ENCODE measurements at regions not wholly inside any gene's neighbourhood (a gene's known extent, or its start where the extent isn't known, plus 50 kb on each side); places are given as distances from the start of the nearest gene placed in this dataset.

GRCh38 chr18:71798986-71799673 is 745.0 kb downstream of the CBLN2 start:
- TF ChIP-seq, protein P1, sequence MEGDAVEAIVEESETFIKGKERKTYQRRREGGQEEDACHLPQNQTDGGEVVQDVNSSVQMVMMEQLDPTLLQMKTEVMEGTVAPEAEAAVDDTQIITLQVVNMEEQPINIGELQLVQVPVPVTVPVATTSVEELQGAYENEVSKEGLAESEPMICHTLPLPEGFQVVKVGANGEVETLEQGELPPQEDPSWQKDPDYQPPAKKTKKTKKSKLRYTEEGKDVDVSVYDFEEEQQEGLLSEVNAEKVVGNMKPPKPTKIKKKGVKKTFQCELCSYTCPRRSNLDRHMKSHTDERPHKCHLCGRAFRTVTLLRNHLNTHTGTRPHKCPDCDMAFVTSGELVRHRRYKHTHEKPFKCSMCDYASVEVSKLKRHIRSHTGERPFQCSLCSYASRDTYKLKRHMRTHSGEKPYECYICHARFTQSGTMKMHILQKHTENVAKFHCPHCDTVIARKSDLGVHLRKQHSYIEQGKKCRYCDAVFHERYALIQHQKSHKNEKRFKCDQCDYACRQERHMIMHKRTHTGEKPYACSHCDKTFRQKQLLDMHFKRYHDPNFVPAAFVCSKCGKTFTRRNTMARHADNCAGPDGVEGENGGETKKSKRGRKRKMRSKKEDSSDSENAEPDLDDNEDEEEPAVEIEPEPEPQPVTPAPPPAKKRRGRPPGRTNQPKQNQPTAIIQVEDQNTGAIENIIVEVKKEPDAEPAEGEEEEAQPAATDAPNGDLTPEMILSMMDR (IDR thresholded peaks at IDR 0.05) = no peak
- no peak for TF ChIP-seq POLR2A (IDR thresholded peaks at IDR 0.05)
